ENCODE measurements at regions not wholly inside any gene's neighbourhood (a gene's known extent, or its start where the extent isn't known, plus 50 kb on each side); places are given as distances from the start of the nearest gene placed in this dataset.

DNA sequence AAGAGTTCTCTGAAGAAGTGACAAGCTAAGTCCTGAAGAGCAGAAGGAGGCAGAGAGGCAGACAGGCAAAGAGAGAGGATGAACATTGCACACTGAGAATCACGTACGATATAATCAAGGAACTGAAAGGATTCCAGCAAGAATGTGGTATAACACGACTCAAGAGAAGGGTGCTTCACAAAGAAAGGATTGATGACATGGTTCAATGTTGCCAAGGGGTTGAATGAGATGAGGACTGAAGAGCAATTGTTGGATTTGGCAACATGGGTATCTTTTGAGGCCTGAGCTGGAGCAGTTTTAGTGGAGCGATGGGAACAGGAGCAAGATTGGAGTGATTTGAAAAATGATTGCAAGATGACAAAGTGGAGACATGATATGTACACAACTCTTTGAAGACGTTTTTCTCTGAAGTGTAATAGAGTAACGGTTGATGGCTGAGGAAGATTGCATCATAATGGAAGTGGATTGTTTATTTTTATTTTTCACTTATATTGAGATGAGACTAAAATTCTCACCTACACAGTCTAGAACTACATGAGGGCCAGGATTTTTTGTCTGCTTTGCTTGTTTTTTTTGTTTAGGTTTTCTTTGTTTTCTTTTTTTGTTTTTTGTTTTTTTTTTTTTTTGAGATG is 1049.9 kb upstream of the WWC1 start:
- DNase-seq = no peak

DNA sequence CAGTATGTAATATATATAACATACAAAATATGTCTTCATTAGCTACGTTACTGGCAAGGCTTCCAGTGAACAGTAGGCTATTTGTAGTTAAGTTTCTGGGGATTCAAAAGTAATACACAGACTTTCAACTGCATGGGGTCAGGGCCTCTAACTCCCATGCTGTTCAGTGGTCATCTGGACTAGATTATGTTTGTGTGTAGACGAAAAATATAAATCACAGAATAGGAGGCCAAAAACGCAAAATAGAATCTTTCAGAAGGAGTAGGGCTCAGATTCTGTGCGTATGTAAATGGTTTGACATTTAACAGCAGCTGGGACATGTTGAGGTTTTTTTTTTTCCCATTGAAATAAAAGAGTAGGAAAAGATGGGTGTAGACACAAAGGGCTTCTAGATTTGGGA is 1048.7 kb upstream of the WWC1 start:
- no peak for DNase-seq

DNA sequence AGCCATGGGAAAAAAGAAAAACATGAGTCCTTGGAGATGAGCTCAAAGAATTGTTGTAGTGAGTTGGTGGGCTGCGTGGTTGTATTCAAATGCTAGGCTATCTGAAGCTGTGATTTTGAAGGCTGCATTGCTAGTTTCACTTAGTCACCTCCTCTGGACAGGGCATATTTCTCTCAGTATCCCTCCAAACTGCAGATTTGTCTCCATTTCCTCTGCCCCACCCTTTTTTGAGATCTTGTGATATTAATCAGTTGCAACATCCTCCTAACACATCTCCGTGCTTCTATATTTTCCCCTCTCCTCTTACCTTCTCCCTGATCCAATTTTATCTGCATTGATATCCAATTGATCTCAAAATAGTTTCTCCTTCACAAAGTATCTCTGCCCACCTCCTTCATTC is 1048.0 kb upstream of the WWC1 start:
- DNase-seq = no peak

DNA sequence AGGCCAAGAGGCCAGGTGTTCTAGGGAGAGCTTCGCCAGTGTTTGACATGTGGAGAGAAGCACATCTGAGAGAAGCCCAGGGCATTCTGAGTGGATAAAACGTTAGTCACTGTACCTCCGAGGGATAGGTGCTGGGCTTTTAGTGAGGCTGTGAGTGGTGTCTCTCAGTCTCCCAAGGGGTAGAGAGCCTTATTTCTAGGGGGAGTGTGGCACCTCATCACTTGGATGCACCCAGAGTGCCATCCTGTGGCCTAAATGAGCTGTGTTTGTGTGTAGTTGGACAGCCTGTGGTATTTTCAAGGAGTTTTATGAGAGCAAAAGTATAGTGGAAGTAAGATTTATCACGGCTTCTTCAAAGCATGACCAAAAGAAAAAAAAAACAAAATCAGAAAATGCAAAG is 1046.9 kb upstream of the WWC1 start:
- DNase-seq = peak; percentile 40

DNA sequence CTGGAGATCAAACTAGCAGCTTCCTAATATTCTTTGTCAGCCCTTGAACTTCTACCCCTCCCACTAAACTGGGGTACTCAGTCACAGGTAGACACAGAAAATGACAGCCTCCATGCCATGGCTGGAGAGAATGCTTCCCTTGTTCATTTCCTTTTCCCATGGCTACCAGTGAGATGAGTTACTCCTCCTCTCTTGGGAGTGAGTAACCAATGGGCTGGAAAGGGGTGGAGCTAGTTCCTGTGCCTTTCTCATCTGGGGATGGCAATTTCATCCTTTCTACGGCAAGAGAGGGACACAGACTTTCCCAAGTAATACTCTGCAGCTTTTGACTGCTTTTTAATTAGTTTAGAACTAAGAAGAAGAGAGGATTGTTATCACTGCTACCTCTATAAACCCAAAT is 1045.6 kb upstream of the WWC1 start:
- DNase-seq = peak; percentile 40

DNA sequence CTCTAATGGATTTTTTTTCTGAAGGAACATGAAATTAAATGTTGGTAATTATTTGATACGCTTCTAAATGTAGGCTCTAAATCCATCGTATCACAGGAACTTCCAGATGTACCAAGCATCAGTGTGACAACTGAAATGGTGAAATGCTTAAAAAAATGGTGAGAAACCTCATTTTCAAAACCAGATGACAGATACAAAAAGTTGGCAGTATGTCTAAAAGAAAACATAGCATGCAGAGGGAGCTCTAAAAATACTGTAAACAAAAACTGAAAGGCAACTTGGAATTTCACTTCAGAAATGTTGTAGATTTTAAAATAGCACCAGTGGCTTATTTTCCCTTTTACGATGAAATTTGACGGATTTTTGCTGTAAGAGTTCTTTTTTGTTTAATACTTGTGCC is 1043.6 kb upstream of the WWC1 start:
- peak; percentile 18 for DNase-seq

DNA sequence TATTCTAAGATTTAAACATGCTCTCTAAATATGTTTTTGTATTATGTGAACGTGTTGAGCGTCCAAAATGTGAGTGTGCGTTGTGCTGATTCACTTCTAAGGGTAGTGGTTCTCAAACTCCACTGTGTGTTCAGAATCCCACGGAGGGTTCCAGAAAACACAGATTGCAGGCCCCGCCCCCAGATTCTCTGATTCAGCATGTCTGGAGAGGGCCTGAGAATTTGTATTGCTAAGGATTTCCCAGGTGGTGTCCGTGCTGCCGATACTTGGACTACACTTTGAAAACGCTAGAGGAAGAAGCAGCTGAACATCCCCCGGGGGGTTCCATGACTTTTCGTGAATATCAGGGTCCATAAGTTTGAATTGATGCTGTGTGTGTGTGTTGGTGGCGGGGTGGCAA is 1043.2 kb upstream of the WWC1 start:
- peak; percentile 28 for DNase-seq

DNA sequence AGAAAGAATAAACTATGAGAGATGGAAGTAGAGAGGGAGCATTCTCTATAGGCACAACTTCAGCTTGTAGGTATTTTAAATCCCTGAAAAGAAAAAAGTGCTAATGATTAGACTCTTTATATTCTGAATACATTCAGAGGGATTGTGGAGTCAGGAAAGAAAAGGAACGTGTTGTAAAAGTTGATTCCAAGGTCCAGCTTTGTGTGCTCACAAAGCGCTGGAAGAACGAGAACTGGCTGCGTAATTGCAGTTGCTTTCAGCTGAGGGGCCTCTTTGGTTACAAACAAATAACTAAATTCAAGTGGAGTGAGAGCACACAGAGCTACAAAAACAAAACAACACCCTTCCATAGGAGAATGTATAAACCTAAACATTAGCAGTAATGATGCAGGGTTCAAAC is 1040.4 kb upstream of the WWC1 start:
- no peak for DNase-seq

DNA sequence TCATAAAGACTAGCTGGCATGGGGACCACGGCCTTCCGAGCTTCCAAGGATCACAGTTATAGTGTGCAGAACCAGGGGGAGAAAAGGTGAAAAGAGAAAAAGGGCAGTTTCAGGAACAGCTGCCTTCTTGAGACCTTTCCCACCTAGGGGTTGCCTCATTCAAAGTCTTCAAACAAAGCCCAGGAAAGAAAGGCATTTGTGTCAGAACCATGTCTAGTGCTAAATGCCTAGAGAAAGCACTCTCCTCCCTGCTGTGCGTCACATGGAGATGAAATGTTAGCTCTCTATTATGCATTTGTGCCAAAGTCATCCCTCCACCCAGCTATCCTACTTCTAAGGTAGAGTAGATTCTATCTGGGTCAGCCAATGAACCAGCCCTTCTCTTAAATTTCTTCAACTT is 1037.3 kb upstream of the WWC1 start:
- no peak for DNase-seq

DNA sequence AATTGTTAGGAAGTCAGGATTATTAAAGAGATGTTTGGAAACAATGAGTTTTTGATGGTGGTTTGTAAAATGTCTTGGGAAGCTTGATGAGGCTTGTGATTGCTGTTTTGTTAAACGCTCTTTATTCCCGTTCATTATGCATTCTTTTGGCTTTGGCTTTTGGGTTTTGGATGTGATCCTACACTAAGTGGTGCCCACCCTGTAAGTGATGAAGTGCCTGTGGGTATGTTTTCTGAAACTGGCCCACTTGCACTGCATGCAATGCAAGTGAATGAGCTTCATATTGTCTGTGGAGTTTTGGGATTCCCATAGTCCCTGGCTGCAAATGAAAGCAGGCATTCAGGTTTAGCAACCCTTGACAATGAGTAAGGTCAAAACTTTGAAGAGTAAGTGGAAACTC is 1035.5 kb upstream of the WWC1 start:
- DNase-seq = no peak

DNA sequence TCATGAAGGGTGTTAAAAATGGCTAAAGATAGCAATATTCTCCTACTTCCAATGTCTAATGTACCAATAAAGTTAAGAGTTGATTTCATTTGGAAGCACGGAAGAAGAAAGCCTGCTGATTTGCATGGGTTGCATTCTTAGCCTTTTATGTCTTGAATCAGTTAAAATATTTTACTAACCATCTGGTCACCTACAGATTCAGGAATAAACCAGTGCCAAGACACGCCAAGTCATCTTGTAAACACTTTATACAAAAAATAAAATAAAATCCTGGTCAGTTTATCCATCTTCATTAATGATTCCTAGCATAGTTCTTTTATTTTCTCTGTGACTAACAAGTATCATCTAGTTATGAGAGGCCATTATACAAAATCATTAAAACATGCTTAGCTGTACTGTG is 1031.6 kb upstream of the WWC1 start:
- DNase-seq = peak; percentile 15

DNA sequence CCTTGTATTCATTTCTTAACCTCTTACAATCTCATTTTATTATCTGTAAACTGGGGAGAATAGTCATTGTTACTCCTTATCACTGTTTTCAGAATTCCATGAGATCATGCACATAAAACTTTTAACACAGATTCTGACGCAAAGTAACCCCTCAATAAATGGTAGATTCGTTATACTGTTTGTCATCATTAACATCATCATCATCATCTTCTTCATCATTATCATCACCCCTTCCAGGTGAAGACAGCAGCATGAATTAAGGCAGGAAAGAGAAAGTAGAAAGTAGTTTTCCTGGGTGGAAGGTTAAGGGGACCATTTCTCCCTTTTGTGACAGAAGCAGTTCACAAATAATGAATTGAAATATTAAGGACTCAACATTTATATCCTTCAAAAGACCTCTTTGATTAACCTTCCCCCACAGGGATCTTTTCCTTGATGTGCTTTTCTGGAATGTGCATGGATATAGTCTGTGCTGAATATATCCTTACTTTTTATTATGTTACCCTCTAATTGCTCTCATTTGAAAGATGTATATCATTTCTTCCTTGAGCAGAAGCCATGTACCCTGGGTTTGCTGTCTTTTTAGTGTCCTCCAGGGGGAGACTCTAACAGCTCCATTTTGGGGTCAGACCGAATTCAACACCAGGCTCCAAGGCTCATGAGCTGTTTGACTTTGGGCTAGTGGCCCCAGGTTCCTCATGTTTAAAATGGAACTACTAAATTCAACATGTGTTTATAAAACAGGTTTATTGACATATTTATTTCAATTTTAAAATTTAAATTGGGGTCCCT is 1029.9 kb upstream of the WWC1 start:
- peak; percentile 10 for DNase-seq

DNA sequence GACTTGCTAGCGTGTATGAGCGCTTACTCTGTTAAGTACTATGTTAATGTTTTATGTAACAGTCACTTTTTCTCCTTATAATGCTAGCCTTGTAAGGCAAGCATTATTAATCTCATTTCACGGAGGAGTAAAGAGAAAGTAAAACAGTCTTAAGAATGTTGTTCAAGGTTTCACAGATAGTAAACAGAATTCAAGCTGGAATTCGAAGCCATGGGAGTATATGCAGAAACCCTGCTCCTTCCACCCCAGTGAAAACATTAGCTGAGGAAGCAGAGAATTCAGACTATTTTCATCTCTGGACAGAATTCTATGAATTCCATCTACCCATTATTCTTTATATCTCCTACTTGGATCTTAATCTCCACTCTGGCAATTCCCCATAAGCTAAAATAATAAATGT is 1028.3 kb upstream of the WWC1 start:
- DNase-seq = no peak

DNA sequence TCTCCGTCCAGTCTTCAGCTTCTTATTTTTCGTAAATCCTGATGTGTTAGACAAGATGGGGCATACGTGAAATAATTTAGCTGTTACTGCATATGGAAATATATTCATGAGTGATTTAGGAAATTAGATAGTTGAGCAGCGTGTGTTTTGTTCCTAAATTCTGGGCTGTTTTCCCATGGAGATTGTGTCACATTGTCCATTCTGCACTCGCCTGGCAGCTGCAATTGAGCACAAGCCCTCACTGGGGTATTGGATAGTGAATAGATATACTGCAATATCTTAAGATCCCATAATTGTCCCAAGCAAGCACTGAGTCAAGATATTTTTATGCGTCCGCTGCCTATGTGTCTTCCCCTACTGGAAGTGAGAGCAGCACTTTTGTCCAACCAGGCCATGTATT is 1027.1 kb upstream of the WWC1 start:
- no peak for DNase-seq

DNA sequence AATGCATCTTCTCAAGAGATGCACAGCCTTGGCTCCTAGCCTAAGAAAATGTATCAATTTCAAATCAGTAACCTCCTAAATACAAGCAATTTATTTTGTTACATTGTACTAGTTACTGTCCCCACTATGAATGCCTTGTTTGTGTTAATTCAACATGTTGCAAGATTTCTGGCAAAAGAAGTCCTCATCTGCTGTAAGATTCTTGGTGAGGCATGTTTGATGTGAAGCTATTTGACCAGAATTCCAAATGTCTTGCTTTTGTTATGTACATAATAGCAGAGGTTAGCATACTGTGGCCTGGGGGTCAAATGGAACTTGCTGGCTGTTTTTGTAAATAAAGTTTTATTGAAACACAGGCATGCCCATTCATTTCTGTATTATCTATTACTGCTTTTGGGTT is 1023.1 kb upstream of the WWC1 start:
- no peak for DNase-seq

DNA sequence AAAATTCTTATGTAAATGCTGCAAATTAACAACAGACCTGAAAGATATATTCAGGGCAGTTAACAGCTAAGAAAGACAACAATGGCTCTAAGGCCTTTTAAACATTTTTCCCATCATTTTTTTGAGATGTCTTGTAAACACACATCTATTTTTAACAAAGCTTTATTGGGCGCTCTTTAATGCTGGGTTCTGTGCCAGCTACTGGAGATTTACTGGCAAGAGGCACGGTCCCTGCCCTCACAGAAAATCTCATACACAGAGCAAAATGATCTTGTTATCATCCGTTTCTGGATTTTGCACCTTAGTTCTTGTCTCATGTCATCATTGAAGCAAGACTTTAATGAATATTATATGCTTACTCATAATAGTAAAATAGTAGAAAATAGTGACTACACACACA is 1022.3 kb upstream of the WWC1 start:
- no peak for DNase-seq

DNA sequence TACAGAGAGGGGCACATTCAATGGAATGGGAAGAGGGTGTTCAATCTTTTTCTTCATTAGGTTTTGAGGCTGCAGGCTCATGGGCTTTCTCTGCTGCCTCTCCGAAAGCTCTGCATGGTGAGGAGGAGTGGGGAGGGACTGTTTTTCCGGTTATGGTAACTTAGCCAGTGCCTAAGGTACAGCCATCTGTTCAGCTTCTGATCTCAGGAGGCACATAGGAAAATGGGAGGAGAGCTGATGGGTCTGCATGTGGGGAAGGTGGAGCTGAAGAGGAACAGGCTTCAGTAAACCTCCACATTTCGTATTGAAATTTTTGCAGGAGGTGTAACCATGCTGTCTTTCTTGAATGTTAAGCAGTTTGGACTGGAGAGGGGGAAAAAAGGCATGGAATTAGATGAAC is 1020.4 kb upstream of the WWC1 start:
- no peak for DNase-seq

DNA sequence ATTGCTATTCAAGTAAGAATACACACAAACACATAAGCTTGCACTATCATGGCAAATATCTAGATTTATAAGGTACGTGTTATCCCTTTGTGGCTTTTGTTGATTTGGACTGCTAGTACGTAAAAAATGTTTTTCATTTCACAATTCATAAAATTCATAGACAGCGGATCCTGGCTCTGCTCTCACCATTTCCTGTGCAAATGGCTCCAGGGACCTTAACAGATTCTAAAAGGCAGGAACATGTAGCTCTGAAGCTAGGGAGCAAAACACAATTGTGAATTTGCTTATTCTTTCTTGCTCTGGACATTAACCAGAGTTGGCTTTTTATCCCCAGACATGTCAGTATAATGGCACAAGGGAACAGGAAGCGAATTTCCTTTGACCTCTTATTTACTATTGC is 1019.9 kb upstream of the WWC1 start:
- no peak for DNase-seq

DNA sequence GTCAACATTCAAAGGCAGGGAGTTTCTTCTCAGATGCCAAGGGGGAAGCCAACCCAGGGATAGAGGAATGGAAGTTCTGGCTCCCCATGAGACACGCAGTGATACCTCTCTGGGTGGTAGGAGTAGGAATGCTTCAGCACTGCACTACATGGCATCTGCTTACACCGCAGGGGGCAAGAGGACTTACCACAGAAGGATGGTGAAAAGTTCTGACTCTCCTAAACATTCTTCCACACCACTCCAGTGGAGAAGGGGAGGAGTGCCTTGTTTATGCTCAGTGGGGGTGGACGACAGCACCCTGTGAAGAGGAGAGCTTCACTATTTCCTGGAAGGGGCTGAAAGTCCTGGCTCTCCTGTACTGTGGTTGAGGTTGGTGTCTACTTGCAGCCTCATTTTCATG is 1011.3 kb upstream of the WWC1 start:
- no peak for DNase-seq

DNA sequence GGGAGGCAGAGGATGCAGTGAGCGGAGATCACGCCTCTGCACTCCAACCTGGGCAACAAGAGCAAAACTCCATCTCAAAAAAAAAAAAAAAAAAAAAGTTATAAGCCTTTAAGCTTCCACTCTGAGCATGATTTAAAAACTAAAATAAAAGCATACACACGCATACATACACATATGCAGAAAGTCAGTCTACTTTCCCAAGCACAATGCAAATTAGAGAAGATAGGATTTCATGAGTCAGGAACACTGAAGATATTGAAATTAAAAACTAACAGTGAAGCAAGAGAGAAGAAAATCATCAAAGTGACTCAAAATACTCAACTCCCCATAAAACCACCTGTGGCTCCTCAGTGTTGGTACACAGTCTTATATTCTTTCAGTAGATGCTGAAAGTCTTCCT is 1009.5 kb upstream of the WWC1 start:
- DNase-seq = no peak

DNA sequence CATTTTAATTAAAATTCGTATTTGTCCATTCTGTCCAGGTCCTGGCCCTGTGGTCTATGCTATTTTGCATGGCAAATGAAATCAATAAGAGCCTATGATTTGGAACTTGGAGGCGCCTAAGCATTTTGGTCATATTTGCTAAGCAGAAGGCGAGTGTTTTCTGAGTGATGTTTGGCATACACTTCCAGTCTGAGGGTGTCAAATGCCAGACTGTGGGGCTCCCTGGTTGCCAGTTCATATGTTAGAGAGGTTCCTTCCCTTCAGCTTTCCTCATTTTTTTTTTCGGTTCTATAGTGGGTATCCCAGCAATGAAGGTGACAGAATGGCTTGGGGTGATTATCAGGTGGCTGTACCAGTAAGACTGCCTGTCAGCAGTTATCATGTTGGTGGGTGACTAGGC is 1007.8 kb upstream of the WWC1 start:
- DNase-seq = no peak

DNA sequence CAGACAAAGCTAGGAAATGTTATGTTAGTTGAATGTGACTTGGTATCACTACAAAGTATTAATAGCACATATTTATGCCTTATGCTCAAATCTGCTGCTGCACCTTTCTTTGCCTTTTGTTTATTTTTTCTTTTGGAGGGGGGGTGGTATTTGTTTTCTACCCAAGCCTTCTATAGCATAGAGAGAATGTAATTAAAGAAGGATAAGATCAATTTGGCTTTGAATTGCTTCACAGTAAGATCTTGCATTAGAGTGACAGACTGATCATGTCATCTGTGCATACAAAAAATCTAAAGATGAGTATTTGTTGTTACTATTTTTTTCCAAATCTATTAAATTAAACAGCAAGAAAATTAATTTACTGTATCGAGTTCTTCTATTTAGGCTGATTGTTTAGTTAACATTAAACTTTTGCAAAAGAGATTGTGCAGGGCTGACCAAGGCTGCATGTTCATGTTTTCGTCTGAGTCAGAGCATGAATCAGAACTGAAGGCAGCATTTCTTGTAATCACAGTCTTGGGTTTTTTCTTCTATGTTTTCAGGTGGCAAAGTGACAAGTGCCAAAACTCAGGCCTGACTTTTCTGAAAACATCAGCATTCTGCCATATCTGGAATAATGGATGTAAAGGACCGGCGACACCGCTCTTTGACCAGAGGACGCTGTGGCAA is 1007.1 kb upstream of the WWC1 start:
- peak; percentile 46 for DNase-seq

DNA sequence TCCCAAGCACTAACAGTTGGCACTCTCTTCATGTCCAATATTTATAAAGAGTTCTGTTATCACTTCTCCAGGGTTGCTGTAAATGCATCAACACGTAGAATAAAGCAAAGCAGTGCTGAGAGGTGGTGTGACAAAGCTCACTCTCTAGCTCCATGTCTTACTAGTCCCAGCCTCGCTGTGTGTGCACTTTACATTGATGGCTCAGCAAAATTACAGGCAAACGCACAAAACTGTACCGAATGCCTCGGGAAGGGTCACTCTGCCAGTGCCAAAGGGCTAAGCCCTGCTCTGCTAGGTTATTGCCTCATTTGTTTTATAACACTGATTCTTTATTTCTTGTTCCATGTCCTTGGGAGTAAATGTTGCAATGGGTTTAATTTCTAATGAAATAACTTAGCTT is 1005.9 kb upstream of the WWC1 start:
- no peak for DNase-seq

DNA sequence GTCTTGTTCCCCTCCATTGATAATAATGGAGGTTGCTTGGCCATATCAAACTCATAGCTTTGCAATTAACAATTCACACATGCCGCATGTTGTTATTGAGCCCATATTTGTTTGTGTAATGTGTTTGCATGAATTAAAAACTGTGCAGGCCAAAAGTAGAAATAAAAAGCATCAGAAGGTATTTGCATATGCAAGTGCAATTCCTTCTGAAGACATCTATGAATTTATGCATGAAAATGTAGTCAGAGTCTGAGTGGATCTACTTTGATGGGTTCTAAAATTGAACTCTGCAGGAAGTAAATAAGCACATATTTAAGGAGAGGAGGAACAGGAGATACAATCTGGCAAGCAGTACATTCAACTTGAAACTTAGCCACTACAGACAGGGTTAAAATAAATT is 1004.6 kb upstream of the WWC1 start:
- DNase-seq = no peak

DNA sequence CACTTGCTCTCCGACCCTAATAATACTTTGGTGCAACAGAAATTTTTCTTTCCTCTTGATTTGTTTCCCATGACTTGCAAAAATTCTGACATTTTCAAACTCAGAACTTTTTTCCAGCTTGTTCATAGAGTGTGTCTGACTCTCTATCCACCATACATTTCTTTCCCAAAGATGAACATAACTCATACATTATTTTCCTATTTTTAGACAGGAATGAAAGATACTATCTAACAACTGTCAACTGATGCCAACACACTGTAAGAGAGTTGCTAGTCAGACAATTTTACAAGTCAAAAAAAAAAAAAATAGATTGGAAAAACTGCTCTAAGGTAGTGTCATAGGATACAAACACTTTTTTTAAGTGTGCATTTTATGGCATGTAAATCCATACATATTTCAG is 1001.0 kb upstream of the WWC1 start:
- no peak for DNase-seq

Data from fibroblast of skin of right biceps (primary cell).